Natural killer cell treated with Interleukin-12 subunit alpha and Interleukin-12 subunit beta and Interleukin-15 and Interleukin-18, amount 100 ng/mL, for 72 hours (primary cell): ENCODE measurements at regions not wholly inside any gene's neighbourhood (a gene's known extent, or its start where the extent isn't known, plus 50 kb on each side); places are given as distances from the start of the nearest gene placed in this dataset.

Experiments used
- ATAC-seq, 2 donors: fragments of 150-1000 bp; cut with Tn5 transposase in 1 of 2; sonication (Bioruptor Pico), chemical (Tn5 transposase) in 1 of 2; 2 replicates each; pipeline ENCODE4 v1.10.0; 2021
- DNase-seq: peaks from one replicate; pipeline ENCODE4 v3.0.0; 2022; ENCODE audit warnings: low spot score
- H3K27ac Mint-ChIP-seq, 2 donors: 1 replicate in 1 of 2; 2 replicates in 1 of 2; pipeline ENCODE4 v1.8.0; 2022; ENCODE audit warnings: mixed read lengths in 2 of 2, mild to moderate bottlenecking in 1 of 2, moderate library complexity in 1 of 2
- H3K27me3 Mint-ChIP-seq, 2 donors: 1 replicate in 1 of 2; 2 replicates in 1 of 2; pipeline ENCODE4 v1.8.0; 2022; ENCODE audit warnings: mixed read lengths in 2 of 2
- H3K36me3 Mint-ChIP-seq: one replicate; pipeline ENCODE4 v1.8.0; 2022; ENCODE audit warnings: mixed read lengths
- H3K4me1 Mint-ChIP-seq, 2 donors: 1 replicate in 1 of 2; 2 replicates in 1 of 2; pipeline ENCODE4 v1.8.0; 2022; ENCODE audit warnings: low read depth in 2 of 2, mixed read lengths in 2 of 2, mild to moderate bottlenecking in 1 of 2
- H3K4me3 Mint-ChIP-seq: one replicate; pipeline ENCODE4 v1.8.0; 2022; ENCODE audit warnings: mixed read lengths
- H3K9me3 Mint-ChIP-seq: 2 replicates; pipeline ENCODE4 v1.8.0; 2022; ENCODE audit warnings: mixed read lengths

GRCh38 chr22:47299211-47299862 lies 536.9 kb downstream of the TBC1D22A start:
- Mint-ChIP-seq H3K27me3 (peaks cover 3 to 6% of the 10 kb centered on the region in 2 donors), H3K9me3 (no peaks in the 10 kb centered on the region), H3K4me1 (no peaks in the 10 kb centered on the region), H3K36me3 (no peaks in the 10 kb centered on the region), H3K27ac (no peak overlapping the region), H3K4me3 (no peak overlapping the region)
- ATAC-seq (no peak), DNase-seq (no peak)

- Mint-ChIP-seq H3K36me3 (no peaks in the 10 kb centered on the region), H3K27me3 (peaks cover 3 to 10% of the 10 kb centered on the region in 2 donors), H3K4me3 (no peak overlapping the region), H3K27ac (no peak overlapping the region), H3K4me1 (no peaks in the 10 kb centered on the region), H3K9me3 (no peaks in the 10 kb centered on the region)
- ATAC-seq, result no peak
- no peak for DNase-seq
Measured at GRCh38 chr22:47298017-47298785, 535.8 kb downstream of the TBC1D22A start.

- Mint-ChIP-seq H3K4me3 (no peak overlapping the region), H3K4me1 (no peaks in the 10 kb centered on the region), H3K27me3 (peaks cover 3 to 11% of the 10 kb centered on the region in 2 donors), H3K27ac (no peak overlapping the region), H3K36me3 (no peaks in the 10 kb centered on the region), H3K9me3 (no peaks in the 10 kb centered on the region)
- DNase-seq, result no peak
- no peak for ATAC-seq
Measured at GRCh38 chr22:47297261-47298016, 535.0 kb downstream of the TBC1D22A start.

GRCh38 chr22:47296405-47297260 lies 534.2 kb downstream of the TBC1D22A start:
- Mint-ChIP-seq H3K36me3 (no peaks in the 10 kb centered on the region), H3K4me3 (no peak overlapping the region), H3K4me1 (no peaks in the 10 kb centered on the region), H3K27me3 (peaks cover 3 to 11% of the 10 kb centered on the region in 2 donors), H3K9me3 (no peaks in the 10 kb centered on the region), H3K27ac (no peak overlapping the region)
- DNase-seq (no peak), ATAC-seq (no peak)

GRCh38 chr22:47295982-47296381 lies 533.5 kb downstream of the TBC1D22A start:
- Mint-ChIP-seq H3K4me1 (no peaks in the 10 kb centered on the region), H3K9me3 (no peaks in the 10 kb centered on the region), H3K27ac (no peak overlapping the region), H3K36me3 (no peaks in the 10 kb centered on the region), H3K4me3 (no peak overlapping the region), H3K27me3 (peaks cover 3 to 11% of the 10 kb centered on the region in 2 donors)
- ATAC-seq (no peak), DNase-seq (no peak)

- H3K27me3 Mint-ChIP-seq, result peaks cover 3 to 11% of the 10 kb centered on the region in 2 donors
- no peak for DNase-seq
- no peak for ATAC-seq
- no peaks in the 10 kb centered on the region for H3K36me3 Mint-ChIP-seq
- H3K27ac Mint-ChIP-seq, result no peak overlapping the region
- no peaks in the 10 kb centered on the region for H3K4me1 Mint-ChIP-seq
- no peaks in the 10 kb centered on the region for H3K9me3 Mint-ChIP-seq
- no peak overlapping the region for H3K4me3 Mint-ChIP-seq
Measured at GRCh38 chr22:47295226-47295901, 532.9 kb downstream of the TBC1D22A start.

- ATAC-seq (no peak), DNase-seq (no peak)
- Mint-ChIP-seq H3K27ac (no peak overlapping the region), H3K36me3 (no peaks in the 10 kb centered on the region), H3K9me3 (no peaks in the 10 kb centered on the region), H3K4me1 (no peaks in the 10 kb centered on the region), H3K4me3 (no peak overlapping the region), H3K27me3 (peaks cover 3 to 11% of the 10 kb centered on the region in 2 donors)
Measured at GRCh38 chr22:47294576-47294975, 532.1 kb downstream of the TBC1D22A start.

- peaks cover 3 to 11% of the 10 kb centered on the region in 2 donors for H3K27me3 Mint-ChIP-seq
- H3K9me3 Mint-ChIP-seq, result no peaks in the 10 kb centered on the region
- H3K4me3 Mint-ChIP-seq, result no peak overlapping the region
- H3K27ac Mint-ChIP-seq, result no peak overlapping the region
- H3K36me3 Mint-ChIP-seq, result no peaks in the 10 kb centered on the region
- H3K4me1 Mint-ChIP-seq, result no peaks in the 10 kb centered on the region
- DNase-seq (no peak), ATAC-seq (no peak)
Measured at GRCh38 chr22:47294222-47294532, 531.7 kb downstream of the TBC1D22A start.

- Mint-ChIP-seq H3K4me3 (no peak overlapping the region), H3K36me3 (no peaks in the 10 kb centered on the region), H3K27me3 (peaks cover 6 to 13% of the 10 kb centered on the region in 2 donors), H3K9me3 (no peaks in the 10 kb centered on the region), H3K4me1 (no peaks in the 10 kb centered on the region), H3K27ac (no peak overlapping the region)
- no peak for DNase-seq
- no peak for ATAC-seq
Measured at GRCh38 chr22:47293368-47294221, 531.1 kb downstream of the TBC1D22A start.

GRCh38 chr22:47292546-47293320 lies 530.3 kb downstream of the TBC1D22A start:
- Mint-ChIP-seq H3K4me1 (no peaks in the 10 kb centered on the region), H3K27ac (no peak overlapping the region), H3K36me3 (no peaks in the 10 kb centered on the region), H3K9me3 (no peaks in the 10 kb centered on the region), H3K4me3 (no peak overlapping the region), H3K27me3 (peaks cover 14 to 21% of the 10 kb centered on the region in 2 donors)
- ATAC-seq (no peak), DNase-seq (no peak)

GRCh38 chr22:47291565-47292495 lies 529.4 kb downstream of the TBC1D22A start:
- H3K9me3 Mint-ChIP-seq, result no peaks in the 10 kb centered on the region
- no peak for ATAC-seq

More at GRCh38 chr22:47291565-47292495, 529.4 kb downstream of the TBC1D22A start:
- no peak overlapping the region for H3K4me3 Mint-ChIP-seq
- no peak overlapping the region for H3K27ac Mint-ChIP-seq
- peak; percentile 52 for DNase-seq
- no peaks in the 10 kb centered on the region for H3K36me3 Mint-ChIP-seq
- no peaks in the 10 kb centered on the region for H3K4me1 Mint-ChIP-seq
- peaks cover 14 to 23% of the 10 kb centered on the region in 2 donors for H3K27me3 Mint-ChIP-seq
